HFF-Myc (cell line): ENCODE measurements at regions not wholly inside any gene's neighbourhood (a gene's known extent, or its start where the extent isn't known, plus 50 kb on each side); places are given as distances from the start of the nearest gene placed in this dataset.
A peak's percentile ranks its signal among the peaks of the same experiment; 100 is the strongest.

ENCODE experiments used
- DNase-seq: peaks from one replicate; pipeline ENCODE4 v3.0.0-alpha.2; 2011; ENCODE audit warnings: low read depth; ENCODE audit errors: extremely low read depth
- H3K4me3 ChIP-seq: replicated peaks from 2 replicates; pipeline ENCODE4 v1.5.1; 2011; ENCODE audit warnings: low read depth, mild to moderate bottlenecking, control low read depth, low read length
- CTCF ChIP-seq: IDR thresholded peaks from 2 replicates; pipeline ENCODE4 v1.5.1; 2012; ENCODE audit warnings: mild to moderate bottlenecking, low read depth, low read length, control low read depth; ENCODE audit errors: missing control alignments

GRCh38 chr2:18883616-18884456, 294.5 kb upstream of the NT5C1B start:
- TF ChIP-seq CTCF = peak; percentile 48
- DNase-seq = no peak
- H3K4me3 ChIP-seq = no peak overlapping the region

- DNase-seq = no peak
- H3K4me3 ChIP-seq = no peak overlapping the region
- no peak for TF ChIP-seq CTCF
Observed at GRCh38 chr2:18871430-18871829, 282.1 kb upstream of the NT5C1B start.

DNA sequence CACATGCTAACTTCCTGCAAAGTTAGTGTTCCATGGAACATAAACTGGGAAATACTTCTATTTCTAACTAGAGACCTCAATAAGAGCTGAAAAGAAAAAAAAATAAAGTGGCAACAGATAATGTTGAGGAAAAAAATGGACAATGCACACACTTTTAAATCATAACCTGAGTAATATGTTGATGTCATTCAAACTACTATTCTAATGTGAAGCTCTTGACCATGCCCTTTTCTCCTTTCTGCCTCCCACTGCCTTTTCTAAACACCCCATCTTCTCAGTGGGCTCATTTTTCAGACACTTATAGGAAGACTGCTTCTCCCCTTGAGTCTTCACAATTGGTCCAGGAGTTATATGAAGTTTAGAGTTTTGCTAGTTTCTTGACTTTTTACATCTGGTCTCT, 280.9 kb upstream of the NT5C1B start:
- TF ChIP-seq CTCF = no peak
- no peak overlapping the region for H3K4me3 ChIP-seq
- DNase-seq = no peak

GRCh38 chr2:18861951-18862350, 272.6 kb upstream of the NT5C1B start:
- TF ChIP-seq CTCF = no peak
- H3K4me3 ChIP-seq = no peak overlapping the region
- DNase-seq = no peak

DNA sequence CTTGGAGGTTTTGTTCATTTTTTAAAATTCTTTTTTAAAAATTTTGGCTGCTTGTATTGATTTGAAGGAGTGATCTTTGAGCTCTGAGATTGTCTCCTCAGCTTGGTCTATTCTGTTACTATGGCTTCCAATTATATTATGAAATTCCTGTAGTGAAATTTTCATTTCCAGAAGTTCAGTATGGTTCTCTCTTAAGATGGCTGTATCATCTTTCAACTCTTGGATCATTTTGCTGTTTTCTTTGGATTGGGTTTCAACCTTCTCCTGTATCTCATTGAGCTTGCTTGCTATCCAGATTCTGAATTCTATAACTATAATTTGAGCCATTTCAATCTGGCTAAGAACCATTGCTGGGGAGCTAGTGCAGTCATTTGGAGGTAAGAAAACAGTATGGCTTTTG, 270.8 kb upstream of the NT5C1B start:
- TF ChIP-seq CTCF = no peak
- H3K4me3 ChIP-seq = no peak overlapping the region
- DNase-seq = no peak

DNA sequence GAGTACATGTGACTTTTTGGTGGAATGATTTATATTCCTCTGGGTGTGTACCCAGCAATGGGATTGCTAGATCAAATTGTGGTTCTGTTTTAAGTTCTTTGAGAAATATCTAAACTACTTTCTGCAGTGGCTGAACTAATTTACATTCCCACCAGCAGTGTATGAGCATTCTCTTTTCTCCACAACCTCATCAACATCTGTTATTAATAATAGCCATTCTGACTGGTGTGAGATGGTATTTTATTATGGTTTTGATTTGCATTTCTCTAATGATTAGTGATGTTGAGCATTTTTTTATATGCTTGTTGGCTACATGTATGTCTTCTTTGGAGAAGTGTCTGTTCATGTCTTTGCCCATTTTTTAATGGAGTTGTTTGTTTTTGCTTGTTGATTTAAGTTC, 267.4 kb upstream of the NT5C1B start:
- no peak for TF ChIP-seq CTCF
- H3K4me3 ChIP-seq = no peak overlapping the region
- peak; percentile 6 for DNase-seq

DNA sequence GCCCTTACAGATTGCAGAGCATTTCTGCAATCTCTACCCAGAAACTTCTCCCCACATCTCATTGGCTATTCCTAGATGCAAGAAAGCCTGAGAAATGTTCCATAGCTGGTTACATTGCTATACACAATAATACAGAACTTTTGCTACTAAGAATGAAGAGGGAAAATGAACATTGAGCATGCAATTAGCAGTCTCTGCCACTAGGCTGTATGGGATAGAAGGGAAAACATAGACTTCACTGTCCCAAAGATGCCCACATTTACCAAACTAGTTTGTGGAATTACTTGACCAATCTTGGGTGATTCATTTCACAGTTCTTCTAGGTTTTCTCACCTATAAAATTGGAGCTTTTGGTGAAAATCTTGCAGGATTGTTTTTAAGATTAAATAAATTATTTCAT, 265.7 kb upstream of the NT5C1B start:
- no peak overlapping the region for H3K4me3 ChIP-seq
- peak; percentile 4 for DNase-seq
- peak; percentile 42 for TF ChIP-seq CTCF
